HL-60 (cell line): ENCODE measurements at regions not wholly inside any gene's neighbourhood (a gene's known extent, or its start where the extent isn't known, plus 50 kb on each side); places are given as distances from the start of the nearest gene placed in this dataset.

Experiments
- DNase-seq, 2 experiments: peaks; one replicate each; pipeline ENCODE4 v3.0.0-alpha.2; 2010 to 2020; ENCODE audit warnings: low read depth in 1 of 2, low spot score in 1 of 2
- H3K27ac ChIP-seq: fragments of 250-450 bp; sonication (Bioruptor Pico); replicated peaks from 2 replicates; pipeline ENCODE4 v1.5.1; 2020; ENCODE audit warnings: mild to moderate bottlenecking, moderate library complexity
- H3K27me3 ChIP-seq: fragments of 250-450 bp; sonication (Bioruptor Pico); 2 replicates; pipeline ENCODE4 v1.5.1; 2021; ENCODE audit warnings: mild to moderate bottlenecking, moderate library complexity; ENCODE audit not compliant: insufficient read depth, poor library complexity, severe bottlenecking
- H3K4me3 ChIP-seq: replicated peaks from 2 replicates; pipeline ENCODE4 v1.5.1; 2011; ENCODE audit warnings: mild to moderate bottlenecking, control low read depth, low read length; ENCODE audit not compliant: insufficient read depth
- GABPA ChIP-seq: IDR thresholded peaks from 2 replicates; pipeline ENCODE4 v1.6.1; 2012; ENCODE audit warnings: low read depth
- POLR2AphosphoS5 ChIP-seq: IDR thresholded peaks from 2 replicates; pipeline ENCODE4 v1.6.1; 2012; ENCODE audit warnings: low read depth
- REST ChIP-seq: IDR thresholded peaks from 2 replicates; pipeline ENCODE4 v1.6.1; 2012; ENCODE audit warnings: low read depth; ENCODE audit not compliant: insufficient replicate concordance
- SPI1 ChIP-seq: IDR thresholded peaks from 2 replicates; pipeline ENCODE4 v1.6.1; 2012; ENCODE audit warnings: low read depth, mild to moderate bottlenecking, borderline replicate concordance
- TF ChIP-seq, protein P1 (sequence below): IDR thresholded peaks from one replicate; pipeline ENCODE4 v1.5.1; 2011; ENCODE audit warnings: low read length, control low read depth, inconsistent platforms; ENCODE audit not compliant: insufficient read depth

DNA sequence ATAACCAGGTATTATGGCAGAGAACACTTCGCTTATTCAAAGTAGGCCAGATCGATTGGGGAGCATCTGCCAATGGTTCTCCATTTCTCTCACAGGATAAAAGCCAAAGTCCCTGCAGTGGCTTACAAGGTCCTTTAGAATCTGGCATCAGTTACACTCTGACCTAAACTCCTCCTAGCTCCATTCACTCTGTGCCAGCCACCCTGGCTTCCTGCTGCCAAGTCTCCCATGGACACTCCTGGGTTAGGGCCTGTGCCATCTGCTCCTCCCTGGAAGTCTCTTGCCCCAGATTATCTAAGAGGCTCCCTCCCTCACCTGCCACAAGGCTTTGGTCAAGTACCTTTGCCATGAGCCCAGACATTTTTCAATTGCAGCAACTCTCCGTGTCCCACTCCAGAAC lies 649.2 kb downstream of the DACH1 start:
- Histone ChIP-seq H3K27me3 (no peaks in the 10 kb centered on the region), H3K4me3 (no peak overlapping the region), H3K27ac (no peak overlapping the region)
- no peak for DNase-seq
- TF ChIP-seq SPI1 (no peak), POLR2AphosphoS5 (no peak), GABPA (no peak), REST (no peak)
- TF ChIP-seq, protein P1, sequence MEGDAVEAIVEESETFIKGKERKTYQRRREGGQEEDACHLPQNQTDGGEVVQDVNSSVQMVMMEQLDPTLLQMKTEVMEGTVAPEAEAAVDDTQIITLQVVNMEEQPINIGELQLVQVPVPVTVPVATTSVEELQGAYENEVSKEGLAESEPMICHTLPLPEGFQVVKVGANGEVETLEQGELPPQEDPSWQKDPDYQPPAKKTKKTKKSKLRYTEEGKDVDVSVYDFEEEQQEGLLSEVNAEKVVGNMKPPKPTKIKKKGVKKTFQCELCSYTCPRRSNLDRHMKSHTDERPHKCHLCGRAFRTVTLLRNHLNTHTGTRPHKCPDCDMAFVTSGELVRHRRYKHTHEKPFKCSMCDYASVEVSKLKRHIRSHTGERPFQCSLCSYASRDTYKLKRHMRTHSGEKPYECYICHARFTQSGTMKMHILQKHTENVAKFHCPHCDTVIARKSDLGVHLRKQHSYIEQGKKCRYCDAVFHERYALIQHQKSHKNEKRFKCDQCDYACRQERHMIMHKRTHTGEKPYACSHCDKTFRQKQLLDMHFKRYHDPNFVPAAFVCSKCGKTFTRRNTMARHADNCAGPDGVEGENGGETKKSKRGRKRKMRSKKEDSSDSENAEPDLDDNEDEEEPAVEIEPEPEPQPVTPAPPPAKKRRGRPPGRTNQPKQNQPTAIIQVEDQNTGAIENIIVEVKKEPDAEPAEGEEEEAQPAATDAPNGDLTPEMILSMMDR = no peak

- no peak overlapping the region for H3K27ac ChIP-seq
- no peak overlapping the region for H3K4me3 ChIP-seq
- no peak for DNase-seq
- TF ChIP-seq POLR2AphosphoS5 = no peak
- TF ChIP-seq GABPA = no peak
- no peak for TF ChIP-seq REST
- TF ChIP-seq, protein P1 = no peak
- no peak for TF ChIP-seq SPI1
- H3K27me3 ChIP-seq = no peaks in the 10 kb centered on the region
Measured at GRCh38 chr13:71214821-71215220, 652.2 kb downstream of the DACH1 start.

DNA sequence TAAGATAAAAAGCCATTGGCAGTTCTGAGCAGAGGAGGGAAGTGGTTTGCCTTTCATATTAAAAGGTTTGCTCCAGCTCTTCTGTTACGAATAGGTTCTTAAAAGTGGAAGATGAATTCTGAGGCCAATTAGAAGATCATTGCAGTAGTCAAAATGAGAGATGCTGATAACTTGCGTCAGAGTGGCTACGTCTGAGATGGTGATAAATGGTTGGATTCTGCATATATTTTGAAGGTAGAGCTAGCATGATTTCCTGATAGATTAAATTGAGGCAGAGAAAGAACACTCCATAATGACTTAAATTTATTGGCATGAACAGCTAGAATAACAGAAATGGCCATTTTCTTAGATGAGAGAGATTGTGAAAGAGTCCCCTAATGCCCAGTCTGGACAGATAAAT lies 652.6 kb downstream of the DACH1 start:
- H3K27me3 ChIP-seq = no peaks in the 10 kb centered on the region
- DNase-seq = no peak
- no peak overlapping the region for H3K27ac ChIP-seq
- TF ChIP-seq SPI1 (no peak), POLR2AphosphoS5 (no peak), GABPA (no peak), REST (no peak)
- TF ChIP-seq, protein P1 = no peak
- no peak overlapping the region for H3K4me3 ChIP-seq
